LNCaP clone FGC (cell line): ENCODE measurements at regions not wholly inside any gene's neighbourhood (a gene's known extent, or its start where the extent isn't known, plus 50 kb on each side); places are given as distances from the start of the nearest gene placed in this dataset.
"Not testable (repeated sequence)": the region's sequence is repeated elsewhere in the genome, so short reads cannot be mapped to it uniquely, and the experiment has no call there.

ENCODE experiments used
- DNase-seq: peaks from one replicate; pipeline ENCODE4 v3.0.0-alpha.2; 2011; ENCODE audit warnings: low read depth
- H3K4me3 ChIP-seq: 2 replicates; pipeline ENCODE4 v1.5.1; 2011; ENCODE audit warnings: mild to moderate bottlenecking, low read depth, low read length, control low read depth
- TF ChIP-seq, protein P1 (sequence below): IDR thresholded peaks from 2 replicates; pipeline ENCODE4 v1.5.1; 2012; ENCODE audit warnings: mild to moderate bottlenecking; ENCODE audit not compliant: control insufficient read depth, insufficient read depth; ENCODE audit errors: extremely low read depth

DNA sequence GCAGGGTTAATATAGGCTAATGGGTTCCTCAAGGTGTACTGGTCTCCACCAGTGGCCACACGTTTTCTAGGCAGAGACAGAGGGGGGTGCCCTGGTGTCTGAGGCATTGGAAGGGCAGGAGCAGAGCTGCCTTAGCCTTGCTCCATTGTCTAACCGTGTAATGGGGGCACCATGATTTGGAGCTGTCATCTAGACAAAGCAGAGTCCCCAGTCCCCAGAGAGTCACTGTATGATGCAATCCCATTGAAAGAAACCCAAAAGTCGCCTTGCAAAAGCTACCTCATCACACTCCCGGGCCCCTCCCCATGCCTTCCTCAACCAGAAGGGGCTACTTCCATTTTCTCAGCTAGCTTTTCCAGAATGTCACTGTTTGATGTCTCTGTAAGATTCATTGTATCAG is 487.1 kb downstream of the AACS start:
- DNase-seq: no peak
- H3K4me3 ChIP-seq: no peak overlapping the region
- TF ChIP-seq, protein P1, sequence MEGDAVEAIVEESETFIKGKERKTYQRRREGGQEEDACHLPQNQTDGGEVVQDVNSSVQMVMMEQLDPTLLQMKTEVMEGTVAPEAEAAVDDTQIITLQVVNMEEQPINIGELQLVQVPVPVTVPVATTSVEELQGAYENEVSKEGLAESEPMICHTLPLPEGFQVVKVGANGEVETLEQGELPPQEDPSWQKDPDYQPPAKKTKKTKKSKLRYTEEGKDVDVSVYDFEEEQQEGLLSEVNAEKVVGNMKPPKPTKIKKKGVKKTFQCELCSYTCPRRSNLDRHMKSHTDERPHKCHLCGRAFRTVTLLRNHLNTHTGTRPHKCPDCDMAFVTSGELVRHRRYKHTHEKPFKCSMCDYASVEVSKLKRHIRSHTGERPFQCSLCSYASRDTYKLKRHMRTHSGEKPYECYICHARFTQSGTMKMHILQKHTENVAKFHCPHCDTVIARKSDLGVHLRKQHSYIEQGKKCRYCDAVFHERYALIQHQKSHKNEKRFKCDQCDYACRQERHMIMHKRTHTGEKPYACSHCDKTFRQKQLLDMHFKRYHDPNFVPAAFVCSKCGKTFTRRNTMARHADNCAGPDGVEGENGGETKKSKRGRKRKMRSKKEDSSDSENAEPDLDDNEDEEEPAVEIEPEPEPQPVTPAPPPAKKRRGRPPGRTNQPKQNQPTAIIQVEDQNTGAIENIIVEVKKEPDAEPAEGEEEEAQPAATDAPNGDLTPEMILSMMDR: no peak

DNA sequence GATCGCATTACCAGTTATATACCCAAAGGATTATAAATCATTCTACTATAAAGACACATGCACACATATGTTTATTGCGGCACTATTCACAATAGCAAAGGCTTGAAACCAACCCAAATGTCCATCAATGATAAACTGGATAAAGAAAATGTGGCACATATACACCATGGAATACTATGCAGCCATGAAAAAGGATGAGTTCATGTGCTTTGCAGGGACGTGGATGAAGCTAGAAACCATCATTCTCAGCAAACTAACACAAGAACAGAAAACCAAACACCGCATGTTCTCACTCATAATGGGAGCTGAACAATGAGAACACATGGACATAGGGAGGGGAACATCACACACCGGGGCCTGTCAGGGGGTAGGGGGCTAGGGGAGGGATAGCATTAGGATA is 495.8 kb downstream of the AACS start:
- not testable (repeated sequence) for DNase-seq, H3K4me3 ChIP-seq

DNA sequence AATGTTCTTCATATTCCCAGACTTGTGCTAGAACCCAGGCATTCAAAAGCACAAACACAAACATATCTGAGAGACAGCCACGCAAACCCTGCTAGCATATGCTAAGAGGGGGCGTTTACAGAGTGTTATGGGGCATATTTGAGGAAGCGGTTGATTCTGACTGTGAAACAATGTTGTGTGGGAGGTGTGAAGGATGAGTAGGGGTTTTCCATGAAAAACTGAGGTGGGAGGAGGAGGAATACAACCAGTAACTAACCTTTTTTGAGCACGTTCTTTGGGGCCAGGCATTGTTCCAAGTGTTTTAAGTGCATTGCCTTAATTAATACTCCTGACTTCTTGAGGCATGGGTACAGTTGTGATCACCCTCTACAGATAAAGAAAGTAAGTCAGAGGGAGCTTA is 499.5 kb downstream of the AACS start:
- DNase-seq: no peak
- H3K4me3 ChIP-seq: no peak overlapping the region
- TF ChIP-seq, protein P1: no peak

DNA sequence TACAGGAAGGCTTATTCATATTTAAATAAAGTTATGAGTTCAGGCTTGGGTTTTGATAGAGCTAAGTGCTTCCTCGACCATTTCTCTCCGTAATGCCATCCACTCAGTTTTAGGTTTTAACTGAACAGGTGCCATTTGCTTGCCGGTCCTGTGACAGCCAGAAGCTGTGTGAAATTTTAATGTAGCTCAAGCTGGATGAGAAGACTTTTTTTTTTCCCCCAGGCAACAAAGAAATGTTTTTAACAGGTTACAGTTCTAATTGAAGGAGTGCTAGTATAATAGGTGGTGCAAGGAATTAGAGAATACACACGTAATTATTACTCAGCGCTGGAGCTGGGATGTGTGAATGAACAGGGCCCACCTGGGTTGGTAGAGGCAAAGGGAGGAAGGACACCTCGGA is 502.3 kb downstream of the AACS start:
- TF ChIP-seq, protein P1: no peak
- H3K4me3 ChIP-seq: no peak overlapping the region
- DNase-seq: no peak

DNA sequence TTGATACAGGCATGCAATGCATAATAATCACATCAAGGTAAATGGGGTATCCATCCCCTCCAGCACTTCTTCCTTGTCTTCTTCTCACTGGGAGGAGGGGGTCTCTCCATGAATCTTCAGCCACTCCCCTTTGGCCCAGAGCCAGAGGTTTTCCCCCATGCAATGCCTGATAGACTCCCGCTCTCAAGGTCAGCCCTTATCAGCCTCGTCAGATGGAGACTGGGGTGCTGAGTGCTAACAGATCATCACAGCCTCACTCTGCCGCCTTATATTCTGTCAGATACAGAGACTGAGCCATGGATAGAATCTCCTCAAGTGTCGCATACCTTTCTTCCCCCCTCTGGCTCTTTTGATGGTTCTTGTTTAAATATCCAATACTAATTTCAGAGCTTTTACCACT is 503.1 kb downstream of the AACS start:
- DNase-seq: no peak
- no peak overlapping the region for H3K4me3 ChIP-seq
- TF ChIP-seq, protein P1: no peak

DNA sequence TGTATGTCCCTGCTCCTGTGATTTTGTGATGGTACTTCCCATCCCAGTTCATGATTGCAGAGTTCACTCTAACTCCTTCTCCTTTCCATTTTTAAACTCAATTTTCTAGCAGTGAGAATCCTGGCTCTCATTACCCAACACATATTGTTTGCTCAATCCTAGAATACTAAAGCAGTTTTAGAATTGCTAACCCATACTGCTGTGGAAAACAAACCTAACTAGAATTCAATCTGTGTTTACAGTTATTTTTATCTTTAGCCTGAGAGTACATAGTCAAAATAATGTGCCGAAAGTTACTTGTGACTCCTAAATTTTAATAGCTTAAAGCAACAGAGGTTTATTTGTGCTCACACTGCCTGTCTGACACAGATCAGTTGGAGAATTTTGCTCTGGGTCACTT is 508.0 kb downstream of the AACS start:
- no peak for DNase-seq
- no peak overlapping the region for H3K4me3 ChIP-seq
- TF ChIP-seq, protein P1: no peak

DNA sequence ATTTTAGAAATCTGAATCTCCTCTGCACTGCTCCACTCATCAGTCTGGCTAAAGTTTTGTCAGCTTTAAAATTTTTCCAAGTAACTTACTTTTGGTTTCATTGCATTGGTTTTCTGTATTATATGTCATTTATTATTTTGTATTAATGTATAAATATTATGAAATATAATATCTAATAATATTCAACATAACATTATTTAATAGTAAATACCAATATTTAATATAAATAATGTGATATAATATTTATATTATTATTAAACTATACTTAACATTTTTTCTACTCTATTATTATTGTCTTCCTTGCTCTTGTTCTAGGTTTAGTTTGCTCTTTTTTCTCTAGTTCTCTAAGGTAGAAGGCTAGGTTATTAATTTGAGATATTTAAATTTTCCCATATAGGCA is 512.1 kb downstream of the AACS start:
- TF ChIP-seq, protein P1: no peak
- H3K4me3 ChIP-seq: no peak overlapping the region
- DNase-seq: no peak

DNA sequence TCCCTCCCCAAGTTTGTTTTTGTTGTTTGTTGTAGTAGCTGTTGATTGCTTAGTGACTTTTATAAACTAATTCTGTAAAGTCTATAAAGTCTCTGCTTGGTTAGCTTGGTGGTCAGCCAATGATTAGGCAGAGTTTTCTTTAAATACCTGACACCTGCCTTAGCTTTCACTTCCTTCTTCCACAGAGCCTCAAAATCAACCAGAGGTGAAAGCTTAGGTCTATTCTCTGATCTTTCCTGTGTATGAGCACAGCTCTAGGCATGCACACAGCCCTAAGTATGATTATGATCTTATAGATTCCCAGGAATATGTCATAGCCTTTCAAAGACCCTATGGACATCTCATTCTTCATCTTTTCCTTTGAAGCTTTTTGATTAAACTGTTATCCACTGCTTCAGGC is 514.7 kb downstream of the AACS start:
- no peak overlapping the region for H3K4me3 ChIP-seq
- TF ChIP-seq, protein P1: no peak
- no peak for DNase-seq
